Lower lobe of right lung (tissue), 2 donors: ENCODE measurements at regions not wholly inside any gene's neighbourhood (a gene's known extent, or its start where the extent isn't known, plus 50 kb on each side); places are given as distances from the start of the nearest gene placed in this dataset.

ENCODE experiments used
- ATAC-seq, 2 donors: fragments of 200-7000 bp; cut with Tn5 transposase; one replicate each; pipeline ENCODE4 v1.9.1; 2020 to 2022; ENCODE audit warnings: mild to moderate bottlenecking in 2 of 2, moderate library complexity in 2 of 2
- DNase-seq: peaks from one replicate; pipeline ENCODE4 v3.0.0-alpha.2; 2020
- H3K27ac ChIP-seq: fragments of 200-600 bp; one replicate; pipeline ENCODE4 v1.8.0; 2022
- H3K27me3 ChIP-seq: fragments of 200-600 bp; one replicate; pipeline ENCODE4 v1.8.0; 2022; ENCODE audit warnings: low read depth
- H3K36me3 ChIP-seq: fragments of 200-600 bp; one replicate; pipeline ENCODE4 v1.8.0; 2022; ENCODE audit warnings: mild to moderate bottlenecking
- H3K4me1 ChIP-seq: fragments of 200-600 bp; one replicate; pipeline ENCODE4 v1.8.0; 2022
- H3K4me3 ChIP-seq: fragments of 200-600 bp; one replicate; pipeline ENCODE4 v1.8.0; 2022; ENCODE audit warnings: mild to moderate bottlenecking
- H3K9me3 ChIP-seq: fragments of 200-600 bp; one replicate; pipeline ENCODE4 v1.8.0; 2022
- intact Hi-C: fragments of 100-400 bp; cut with DNase I; formaldehyde crosslinking; loops from one replicate; pipeline ENCODE4 v1.11.0; 2022
- TF ChIP-seq, protein P1 (sequence below): fragments of 200-600 bp; IDR thresholded peaks from one replicate; pipeline ENCODE4 v1.8.0; 2022; ENCODE audit warnings: antibody characterized with exemption, mild to moderate bottlenecking
- donor health status: DM: no; HTN: yes; CAD: no; lungs with severe emphysema.

DNA sequence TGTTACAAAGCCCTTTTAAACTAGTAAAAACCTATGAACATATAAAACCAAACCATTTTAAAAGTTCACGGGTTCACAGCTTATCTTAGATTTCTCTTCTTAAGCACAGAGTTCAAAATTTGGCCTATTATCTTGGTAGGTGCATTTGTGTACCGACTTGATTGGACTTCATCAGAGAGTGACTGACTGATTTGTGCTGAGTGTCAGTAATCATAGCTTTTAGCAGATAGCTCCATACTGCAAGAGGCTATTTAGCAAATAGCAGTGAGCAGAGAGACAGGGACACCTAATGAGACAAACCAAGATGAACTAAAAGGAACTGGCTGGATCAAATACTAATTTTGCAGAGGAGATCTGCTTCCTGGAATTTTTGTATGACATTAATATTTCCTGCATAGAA lies 274.5 kb downstream of the PRR16 start:
- Histone ChIP-seq H3K27me3 (no peaks in the 10 kb centered on the region), H3K27ac (no peak overlapping the region), H3K36me3 (no peaks in the 10 kb centered on the region), H3K4me3 (no peak overlapping the region), H3K9me3 (no peaks in the 10 kb centered on the region), H3K4me1 (no peaks in the 10 kb centered on the region)
- ATAC-seq (no peak), DNase-seq (no peak)
- intact Hi-C loops, result no loop called here
- TF ChIP-seq, protein P1, sequence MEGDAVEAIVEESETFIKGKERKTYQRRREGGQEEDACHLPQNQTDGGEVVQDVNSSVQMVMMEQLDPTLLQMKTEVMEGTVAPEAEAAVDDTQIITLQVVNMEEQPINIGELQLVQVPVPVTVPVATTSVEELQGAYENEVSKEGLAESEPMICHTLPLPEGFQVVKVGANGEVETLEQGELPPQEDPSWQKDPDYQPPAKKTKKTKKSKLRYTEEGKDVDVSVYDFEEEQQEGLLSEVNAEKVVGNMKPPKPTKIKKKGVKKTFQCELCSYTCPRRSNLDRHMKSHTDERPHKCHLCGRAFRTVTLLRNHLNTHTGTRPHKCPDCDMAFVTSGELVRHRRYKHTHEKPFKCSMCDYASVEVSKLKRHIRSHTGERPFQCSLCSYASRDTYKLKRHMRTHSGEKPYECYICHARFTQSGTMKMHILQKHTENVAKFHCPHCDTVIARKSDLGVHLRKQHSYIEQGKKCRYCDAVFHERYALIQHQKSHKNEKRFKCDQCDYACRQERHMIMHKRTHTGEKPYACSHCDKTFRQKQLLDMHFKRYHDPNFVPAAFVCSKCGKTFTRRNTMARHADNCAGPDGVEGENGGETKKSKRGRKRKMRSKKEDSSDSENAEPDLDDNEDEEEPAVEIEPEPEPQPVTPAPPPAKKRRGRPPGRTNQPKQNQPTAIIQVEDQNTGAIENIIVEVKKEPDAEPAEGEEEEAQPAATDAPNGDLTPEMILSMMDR, result no peak

DNA sequence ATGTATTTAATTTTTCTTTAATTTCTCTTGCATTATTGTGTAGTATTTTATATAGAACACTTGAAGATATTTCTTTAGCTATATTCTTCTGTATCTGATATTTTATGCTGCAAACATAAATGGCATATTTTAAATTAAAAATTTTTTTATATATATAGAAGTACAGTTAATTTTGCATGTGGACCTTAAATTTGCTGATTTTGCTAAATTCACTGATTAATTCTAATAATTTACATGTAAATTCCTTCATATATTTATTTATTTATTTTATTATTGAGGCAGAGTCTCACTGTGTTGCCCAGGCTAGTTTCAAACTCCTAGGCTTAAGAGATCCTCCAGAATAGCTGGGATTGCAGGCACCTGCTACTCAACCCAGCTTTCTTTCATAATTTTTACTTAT lies 276.9 kb downstream of the PRR16 start:
- no peaks in the 10 kb centered on the region for H3K27me3 ChIP-seq
- DNase-seq (no peak), ATAC-seq (no peak)
- H3K9me3 ChIP-seq, result no peaks in the 10 kb centered on the region
- intact Hi-C loops, result no loop called here
- no peaks in the 10 kb centered on the region for H3K36me3 ChIP-seq
- no peaks in the 10 kb centered on the region for H3K4me1 ChIP-seq
- TF ChIP-seq, protein P1, result no peak
- H3K4me3 ChIP-seq, result no peak overlapping the region
- no peak overlapping the region for H3K27ac ChIP-seq

- intact Hi-C loops, result no loop called here
- Histone ChIP-seq H3K36me3 (no peaks in the 10 kb centered on the region), H3K4me1 (no peaks in the 10 kb centered on the region), H3K27ac (no peak overlapping the region), H3K9me3 (no peaks in the 10 kb centered on the region), H3K4me3 (no peak overlapping the region), H3K27me3 (no peaks in the 10 kb centered on the region)
- DNase-seq (no peak), ATAC-seq (no peak)
- TF ChIP-seq, protein P1, result no peak
Measured at GRCh38 chr5:120748474-120748873, 284.4 kb downstream of the PRR16 start.

GRCh38 chr5:120749737-120750136 lies 285.6 kb downstream of the PRR16 start:
- H3K4me3 ChIP-seq, result no peak overlapping the region
- TF ChIP-seq, protein P1, result no peak
- DNase-seq (no peak), ATAC-seq (no peak)
- H3K36me3 ChIP-seq, result no peaks in the 10 kb centered on the region
- intact Hi-C loops, result no loop called here
- H3K27ac ChIP-seq, result no peak overlapping the region
- H3K27me3 ChIP-seq, result no peaks in the 10 kb centered on the region
- no peaks in the 10 kb centered on the region for H3K4me1 ChIP-seq
- H3K9me3 ChIP-seq, result no peaks in the 10 kb centered on the region

GRCh38 chr5:120759587-120759986 lies 295.5 kb downstream of the PRR16 start:
- H3K27me3 ChIP-seq, result no peaks in the 10 kb centered on the region
- DNase-seq (no peak), ATAC-seq (no peak)
- TF ChIP-seq, protein P1, result no peak
- H3K4me3 ChIP-seq, result no peak overlapping the region
- intact Hi-C loops, result no loop called here
- no peak overlapping the region for H3K27ac ChIP-seq
- no peaks in the 10 kb centered on the region for H3K4me1 ChIP-seq
- H3K9me3 ChIP-seq, result no peaks in the 10 kb centered on the region
- H3K36me3 ChIP-seq, result no peaks in the 10 kb centered on the region

DNA sequence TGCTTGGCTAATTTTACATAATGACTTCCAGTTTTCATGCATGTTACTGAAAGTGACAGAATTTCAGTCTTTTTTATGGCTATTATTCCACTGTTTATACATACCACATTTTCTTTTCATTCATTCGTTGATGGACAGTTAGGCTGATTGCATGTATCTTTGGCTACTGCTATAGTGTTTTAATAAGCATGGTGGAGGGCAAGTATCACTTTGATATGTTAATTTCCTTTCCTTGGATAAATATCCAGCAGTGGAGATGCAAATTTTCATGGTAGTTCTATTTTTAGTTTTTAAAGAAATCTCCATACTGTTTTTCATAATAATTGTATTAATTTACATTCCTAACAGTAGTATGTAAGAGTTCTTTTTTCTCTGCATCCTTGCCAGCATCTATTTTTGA lies 297.9 kb downstream of the PRR16 start:
- TF ChIP-seq, protein P1, result no peak
- Histone ChIP-seq H3K9me3 (no peaks in the 10 kb centered on the region), H3K27ac (no peak overlapping the region), H3K4me1 (no peaks in the 10 kb centered on the region), H3K27me3 (no peaks in the 10 kb centered on the region), H3K4me3 (no peak overlapping the region), H3K36me3 (no peaks in the 10 kb centered on the region)
- ATAC-seq (no peak), DNase-seq (no peak)
- intact Hi-C loops, result no loop called here
